DND-41 (cell line): ENCODE measurements at regions not wholly inside any gene's neighbourhood (a gene's known extent, or its start where the extent isn't known, plus 50 kb on each side); places are given as distances from the start of the nearest gene placed in this dataset.

Experiments
- ATAC-seq: fragments of 200-7000 bp; cut with Tn5 transposase; 3 replicates; pipeline ENCODE4 v1.9.1; 2021; ENCODE audit warnings: low read depth; ENCODE audit not compliant: insufficient read depth
- DNase-seq: peaks from one replicate; pipeline ENCODE4 v3.0.0-alpha.2; 2020
- H2AFZ ChIP-seq: 2 replicates; pipeline ENCODE4 v1.6.0; 2012; ENCODE audit warnings: low read depth, low read length
- H3K27ac ChIP-seq: 2 replicates; pipeline ENCODE4 v1.5.1; 2012; ENCODE audit warnings: low read length, inconsistent platforms
- H3K27me3 ChIP-seq: fragments of 200-600 bp; sonication (generic); 2 replicates; pipeline ENCODE4 v1.6.0; 2012; ENCODE audit warnings: low read length, mild to moderate bottlenecking, inconsistent platforms; ENCODE audit not compliant: insufficient read depth, poor library complexity
- H3K36me3 ChIP-seq: 2 replicates; pipeline ENCODE4 v1.5.1; 2012; ENCODE audit warnings: low read length, inconsistent platforms; ENCODE audit not compliant: insufficient read depth
- H3K4me1 ChIP-seq: 2 replicates; pipeline ENCODE4 v1.5.1; 2012; ENCODE audit warnings: mild to moderate bottlenecking, low read length; ENCODE audit not compliant: insufficient read depth
- H3K4me2 ChIP-seq: 2 replicates; pipeline ENCODE4 v1.6.0; 2012; ENCODE audit warnings: mild to moderate bottlenecking, moderate library complexity, low read length, inconsistent platforms; ENCODE audit not compliant: insufficient read depth
- H3K4me3 ChIP-seq, 2 experiments: fragments of 200-600 bp in 1 of 2; shearing (Covaris generic) in 1 of 2; 2 replicates each; pipeline ENCODE4 v1.5.1; 2012 to 2016; ENCODE audit warnings: inconsistent platforms in 2 of 2, low read length in 2 of 2, mild to moderate bottlenecking in 2 of 2, low read depth in 1 of 2, moderate library complexity in 1 of 2
- H3K79me2 ChIP-seq: 2 replicates; pipeline ENCODE4 v1.6.0; 2012; ENCODE audit warnings: low read length, inconsistent platforms; ENCODE audit not compliant: insufficient read depth
- H3K9ac ChIP-seq: 2 replicates; pipeline ENCODE4 v1.6.0; 2012; ENCODE audit warnings: low read depth, mild to moderate bottlenecking, inconsistent platforms, low read length, moderate library complexity
- H3K9me3 ChIP-seq: 2 replicates; pipeline ENCODE4 v1.5.1; 2012; ENCODE audit warnings: low read length, moderate library complexity, mild to moderate bottlenecking, inconsistent platforms; ENCODE audit not compliant: insufficient read depth, severe bottlenecking
- H4K20me1 ChIP-seq: 2 replicates; pipeline ENCODE4 v1.6.0; 2012; ENCODE audit warnings: low read length; ENCODE audit not compliant: insufficient read depth
- EZH2 ChIP-seq: IDR thresholded peaks from 3 replicates; pipeline ENCODE4 v1.6.1; 2012; ENCODE audit warnings: borderline replicate concordance, low read depth, mild to moderate bottlenecking, moderate library complexity, low read length, inconsistent platforms; ENCODE audit not compliant: severe bottlenecking
- TF ChIP-seq, protein P1 (sequence below): IDR thresholded peaks from 2 replicates; pipeline ENCODE4 v1.5.1; 2012; ENCODE audit warnings: borderline replicate concordance, low read length, moderate library complexity, mild to moderate bottlenecking; ENCODE audit not compliant: poor library complexity, severe bottlenecking; ENCODE audit errors: extremely low read depth

DNA sequence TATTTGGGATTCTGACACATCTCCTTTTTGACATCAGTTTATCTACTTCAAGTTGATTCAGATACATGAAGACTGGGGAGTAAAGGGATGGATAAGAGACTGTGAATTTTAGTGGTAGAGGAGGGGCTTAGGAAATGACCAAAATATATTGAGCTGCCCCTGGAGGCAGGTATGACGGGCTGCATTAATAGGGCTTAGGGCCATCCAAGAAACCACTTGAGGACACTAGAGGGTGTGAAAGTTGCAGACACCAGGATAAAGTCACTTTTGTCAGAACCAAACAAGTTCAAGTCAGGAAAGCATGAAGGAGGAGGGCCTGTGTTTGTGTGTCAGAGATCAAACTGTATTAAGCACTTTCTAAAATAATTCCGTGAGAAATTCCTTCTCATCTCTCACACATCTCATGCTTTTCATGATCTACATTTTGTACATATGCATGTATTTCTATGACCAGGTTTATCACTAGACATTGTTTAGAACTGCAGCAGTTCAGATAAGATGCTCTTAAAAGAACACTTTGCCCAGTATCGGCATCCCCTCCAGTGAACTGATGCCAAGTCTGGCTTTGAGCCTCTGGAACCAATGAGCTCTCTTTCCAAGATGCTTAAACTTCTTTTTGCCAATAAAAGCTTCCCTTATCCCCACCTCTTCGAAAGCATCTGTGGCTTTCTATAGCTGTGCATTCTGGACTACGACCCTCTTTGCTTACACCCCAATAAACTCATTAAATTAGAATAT lies 136.9 kb downstream of the SLC38A1 start:
- H3K9me3 ChIP-seq, result no peaks in the 10 kb centered on the region
- no peaks in the 10 kb centered on the region for H3K36me3 ChIP-seq
- no peak overlapping the region for H3K9ac ChIP-seq
- ATAC-seq, result no peak; the same call in 2 of the 3 replicates
- no peak overlapping the region for H3K27ac ChIP-seq
- H3K27me3 ChIP-seq, result no peaks in the 10 kb centered on the region
- H2AFZ ChIP-seq, result no peak overlapping the region
- no peak overlapping the region for H3K4me2 ChIP-seq
- DNase-seq, result no peak
- H3K79me2 ChIP-seq, result no peaks in the 10 kb centered on the region
- no peak overlapping the region for H3K4me3 ChIP-seq
- no peaks in the 10 kb centered on the region for H4K20me1 ChIP-seq
- no peaks in the 10 kb centered on the region for H3K4me1 ChIP-seq
- TF ChIP-seq EZH2, result no peak
- TF ChIP-seq, protein P1, sequence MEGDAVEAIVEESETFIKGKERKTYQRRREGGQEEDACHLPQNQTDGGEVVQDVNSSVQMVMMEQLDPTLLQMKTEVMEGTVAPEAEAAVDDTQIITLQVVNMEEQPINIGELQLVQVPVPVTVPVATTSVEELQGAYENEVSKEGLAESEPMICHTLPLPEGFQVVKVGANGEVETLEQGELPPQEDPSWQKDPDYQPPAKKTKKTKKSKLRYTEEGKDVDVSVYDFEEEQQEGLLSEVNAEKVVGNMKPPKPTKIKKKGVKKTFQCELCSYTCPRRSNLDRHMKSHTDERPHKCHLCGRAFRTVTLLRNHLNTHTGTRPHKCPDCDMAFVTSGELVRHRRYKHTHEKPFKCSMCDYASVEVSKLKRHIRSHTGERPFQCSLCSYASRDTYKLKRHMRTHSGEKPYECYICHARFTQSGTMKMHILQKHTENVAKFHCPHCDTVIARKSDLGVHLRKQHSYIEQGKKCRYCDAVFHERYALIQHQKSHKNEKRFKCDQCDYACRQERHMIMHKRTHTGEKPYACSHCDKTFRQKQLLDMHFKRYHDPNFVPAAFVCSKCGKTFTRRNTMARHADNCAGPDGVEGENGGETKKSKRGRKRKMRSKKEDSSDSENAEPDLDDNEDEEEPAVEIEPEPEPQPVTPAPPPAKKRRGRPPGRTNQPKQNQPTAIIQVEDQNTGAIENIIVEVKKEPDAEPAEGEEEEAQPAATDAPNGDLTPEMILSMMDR, result peak; percentile 21

DNA sequence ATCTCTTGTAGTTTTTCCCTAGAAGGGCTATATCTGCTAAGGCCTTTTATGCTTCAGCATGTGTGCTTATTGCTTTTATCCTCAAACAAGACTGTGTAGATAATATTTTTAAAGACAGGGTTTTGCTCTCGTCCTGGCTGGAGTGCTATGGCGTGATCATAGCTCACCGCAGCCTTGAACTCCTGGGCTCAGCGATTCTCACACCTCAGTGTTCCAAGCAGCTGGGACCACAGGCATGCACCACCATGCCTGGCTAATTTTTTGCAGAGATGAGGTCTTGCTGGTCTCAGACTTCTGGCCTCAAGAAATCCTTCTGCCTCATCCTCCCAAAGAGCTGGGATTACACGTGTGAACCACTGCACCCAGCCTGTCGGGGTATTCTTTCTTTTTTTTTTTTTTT lies 137.3 kb upstream of the SCAF11 start:
- Histone ChIP-seq H3K9ac (no peak overlapping the region), H3K27me3 (no peaks in the 10 kb centered on the region), H3K79me2 (no peaks in the 10 kb centered on the region), H3K9me3 (no peaks in the 10 kb centered on the region), H2AFZ (no peak overlapping the region), H3K27ac (no peak overlapping the region), H3K4me2 (no peak overlapping the region), H4K20me1 (no peaks in the 10 kb centered on the region), H3K36me3 (no peaks in the 10 kb centered on the region), H3K4me1 (peaks cover 3% of the 10 kb centered on the region; the same call in 1 of the 2 replicates), H3K4me3 (no peak overlapping the region)
- ATAC-seq, result no peak
- no peak for DNase-seq
- TF ChIP-seq, protein P1, result no peak
- TF ChIP-seq EZH2, result no peak

DNA sequence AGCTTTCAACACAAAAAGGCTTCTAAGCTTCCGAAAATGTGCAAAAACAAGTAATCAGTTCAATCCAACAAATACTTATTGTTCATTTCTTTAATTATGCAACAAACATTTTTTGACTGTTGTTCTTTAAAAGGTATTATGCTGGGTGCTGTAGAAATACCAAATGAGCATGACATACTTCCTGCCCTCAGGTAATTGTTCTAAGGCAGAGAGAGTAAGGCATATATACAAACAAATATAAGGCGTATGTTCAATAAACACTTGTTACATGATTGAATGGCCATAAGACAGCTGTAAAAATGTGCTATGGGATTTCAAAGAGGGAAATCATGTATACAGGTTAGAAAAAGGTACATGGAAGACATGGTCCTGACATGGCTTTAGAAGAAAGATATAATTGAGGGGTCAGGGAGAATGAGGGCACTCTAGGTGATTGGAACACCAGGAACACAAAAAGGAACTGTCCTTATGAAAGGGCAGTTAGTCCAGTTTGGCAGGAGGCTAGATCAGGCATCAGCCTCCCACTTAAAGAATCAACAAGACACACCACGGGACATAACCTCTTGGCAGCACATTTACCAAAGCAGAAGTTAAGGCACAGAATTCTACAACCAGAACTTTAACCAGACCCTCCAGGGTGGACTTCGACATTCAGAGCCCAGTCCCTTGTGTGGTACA lies 135.8 kb upstream of the SCAF11 start:
- Histone ChIP-seq H3K79me2 (no peaks in the 10 kb centered on the region), H3K4me2 (no peak overlapping the region), H3K9me3 (no peaks in the 10 kb centered on the region), H3K4me1 (peaks cover 3% of the 10 kb centered on the region; the same call in 1 of the 2 replicates), H3K36me3 (no peaks in the 10 kb centered on the region), H3K4me3 (no peak overlapping the region), H2AFZ (no peak overlapping the region), H3K27ac (no peak overlapping the region), H3K27me3 (peaks cover 9% of the 10 kb centered on the region), H4K20me1 (no peaks in the 10 kb centered on the region), H3K9ac (no peak overlapping the region)
- no peak for ATAC-seq
- TF ChIP-seq, protein P1, result no peak
- no peak for TF ChIP-seq EZH2
- DNase-seq, result no peak
